DND-41 (cell line): ENCODE measurements at regions not wholly inside any gene's neighbourhood (a gene's known extent, or its start where the extent isn't known, plus 50 kb on each side); places are given as distances from the start of the nearest gene placed in this dataset.

Experiments used
- ATAC-seq: fragments of 200-7000 bp; cut with Tn5 transposase; 3 replicates; pipeline ENCODE4 v1.9.1; 2021; ENCODE audit warnings: low read depth; ENCODE audit not compliant: insufficient read depth
- DNase-seq: peaks from one replicate; pipeline ENCODE4 v3.0.0-alpha.2; 2020
- H2AFZ ChIP-seq: 2 replicates; pipeline ENCODE4 v1.6.0; 2012; ENCODE audit warnings: low read depth, low read length
- H3K27ac ChIP-seq: 2 replicates; pipeline ENCODE4 v1.5.1; 2012; ENCODE audit warnings: low read length, inconsistent platforms
- H3K27me3 ChIP-seq: fragments of 200-600 bp; sonication (generic); 2 replicates; pipeline ENCODE4 v1.6.0; 2012; ENCODE audit warnings: low read length, mild to moderate bottlenecking, inconsistent platforms; ENCODE audit not compliant: insufficient read depth, poor library complexity
- H3K36me3 ChIP-seq: 2 replicates; pipeline ENCODE4 v1.5.1; 2012; ENCODE audit warnings: low read length, inconsistent platforms; ENCODE audit not compliant: insufficient read depth
- H3K4me1 ChIP-seq: 2 replicates; pipeline ENCODE4 v1.5.1; 2012; ENCODE audit warnings: mild to moderate bottlenecking, low read length; ENCODE audit not compliant: insufficient read depth
- H3K4me2 ChIP-seq: 2 replicates; pipeline ENCODE4 v1.6.0; 2012; ENCODE audit warnings: mild to moderate bottlenecking, moderate library complexity, low read length, inconsistent platforms; ENCODE audit not compliant: insufficient read depth
- H3K4me3 ChIP-seq, 2 experiments: fragments of 200-600 bp in 1 of 2; shearing (Covaris generic) in 1 of 2; 2 replicates each; pipeline ENCODE4 v1.5.1; 2012 to 2016; ENCODE audit warnings: inconsistent platforms in 2 of 2, low read length in 2 of 2, mild to moderate bottlenecking in 2 of 2, low read depth in 1 of 2, moderate library complexity in 1 of 2
- H3K79me2 ChIP-seq: 2 replicates; pipeline ENCODE4 v1.6.0; 2012; ENCODE audit warnings: low read length, inconsistent platforms; ENCODE audit not compliant: insufficient read depth
- H3K9ac ChIP-seq: 2 replicates; pipeline ENCODE4 v1.6.0; 2012; ENCODE audit warnings: low read depth, mild to moderate bottlenecking, inconsistent platforms, low read length, moderate library complexity
- H3K9me3 ChIP-seq: 2 replicates; pipeline ENCODE4 v1.5.1; 2012; ENCODE audit warnings: low read length, moderate library complexity, mild to moderate bottlenecking, inconsistent platforms; ENCODE audit not compliant: insufficient read depth, severe bottlenecking
- H4K20me1 ChIP-seq: 2 replicates; pipeline ENCODE4 v1.6.0; 2012; ENCODE audit warnings: low read length; ENCODE audit not compliant: insufficient read depth
- CTCF ChIP-seq: IDR thresholded peaks from 2 replicates; pipeline ENCODE4 v1.5.1; 2012; ENCODE audit warnings: borderline replicate concordance, low read length, moderate library complexity, mild to moderate bottlenecking; ENCODE audit not compliant: poor library complexity, severe bottlenecking; ENCODE audit errors: extremely low read depth
- EZH2 ChIP-seq: IDR thresholded peaks from 3 replicates; pipeline ENCODE4 v1.6.1; 2012; ENCODE audit warnings: borderline replicate concordance, low read depth, mild to moderate bottlenecking, moderate library complexity, low read length, inconsistent platforms; ENCODE audit not compliant: severe bottlenecking

- DNase-seq (no peak), ATAC-seq (no peak)
- no peak overlapping the region for H3K9ac ChIP-seq
- H4K20me1 ChIP-seq = no peaks in the 10 kb centered on the region
- no peaks in the 10 kb centered on the region for H3K9me3 ChIP-seq
- no peaks in the 10 kb centered on the region for H3K27me3 ChIP-seq
- no peaks in the 10 kb centered on the region for H3K4me1 ChIP-seq
- no peak overlapping the region for H3K4me2 ChIP-seq
- no peaks in the 10 kb centered on the region for H3K36me3 ChIP-seq
- no peak overlapping the region for H2AFZ ChIP-seq
- H3K4me3 ChIP-seq = no peak overlapping the region
- no peak overlapping the region for H3K27ac ChIP-seq
- TF ChIP-seq CTCF (no peak), EZH2 (no peak)
- no peaks in the 10 kb centered on the region for H3K79me2 ChIP-seq
Observed at GRCh38 chr2:187956906-187957534, 334.7 kb upstream of the GULP1 start.

- DNase-seq = no peak
- no peak for TF ChIP-seq CTCF
- TF ChIP-seq EZH2 = no peak
- H3K27ac ChIP-seq = no peak overlapping the region
Observed at GRCh38 chr2:187959821-187960220, 331.9 kb upstream of the GULP1 start.

GRCh38 chr2:187962538-187962937 lies 329.1 kb upstream of the GULP1 start:
- H3K36me3 ChIP-seq = no peaks in the 10 kb centered on the region
- DNase-seq (no peak), ATAC-seq (no peak)
- no peaks in the 10 kb centered on the region for H4K20me1 ChIP-seq
- no peaks in the 10 kb centered on the region for H3K27me3 ChIP-seq
- H3K27ac ChIP-seq = no peak overlapping the region
- no peaks in the 10 kb centered on the region for H3K4me1 ChIP-seq
- no peak for TF ChIP-seq CTCF
- no peaks in the 10 kb centered on the region for H3K9me3 ChIP-seq
- no peak overlapping the region for H2AFZ ChIP-seq
- no peak overlapping the region for H3K4me3 ChIP-seq
- H3K79me2 ChIP-seq = no peaks in the 10 kb centered on the region
- H3K4me2 ChIP-seq = no peak overlapping the region
- no peak overlapping the region for H3K9ac ChIP-seq

More at GRCh38 chr2:187959821-187960220, 331.9 kb upstream of the GULP1 start:
- no peaks in the 10 kb centered on the region for H3K36me3 ChIP-seq
- H3K79me2 ChIP-seq = no peaks in the 10 kb centered on the region
- no peak overlapping the region for H3K4me2 ChIP-seq
- H3K4me3 ChIP-seq = no peak overlapping the region
- H4K20me1 ChIP-seq = no peaks in the 10 kb centered on the region
- H3K9me3 ChIP-seq = no peaks in the 10 kb centered on the region
- no peaks in the 10 kb centered on the region for H3K4me1 ChIP-seq
- H3K9ac ChIP-seq = no peak overlapping the region
- H3K27me3 ChIP-seq = no peaks in the 10 kb centered on the region
- ATAC-seq = no peak
- no peak overlapping the region for H2AFZ ChIP-seq

GRCh38 chr2:187964746-187965145 lies 326.9 kb upstream of the GULP1 start:
- Histone ChIP-seq H3K9ac (no peak overlapping the region), H3K79me2 (no peaks in the 10 kb centered on the region), H4K20me1 (no peaks in the 10 kb centered on the region), H3K4me1 (no peaks in the 10 kb centered on the region), H2AFZ (no peak overlapping the region), H3K27ac (no peak overlapping the region), H3K4me2 (no peak overlapping the region), H3K4me3 (no peak overlapping the region), H3K27me3 (no peaks in the 10 kb centered on the region), H3K36me3 (no peaks in the 10 kb centered on the region), H3K9me3 (no peaks in the 10 kb centered on the region)
- DNase-seq (no peak), ATAC-seq (no peak)
- no peak for TF ChIP-seq EZH2
- no peak for TF ChIP-seq CTCF
